ENCODE measurements at regions not wholly inside any gene's neighbourhood (a gene's known extent, or its start where the extent isn't known, plus 50 kb on each side); places are given as distances from the start of the nearest gene placed in this dataset.
"Not testable (repeated sequence)": the region's sequence is repeated elsewhere in the genome, so short reads cannot be mapped to it uniquely, and the experiment has no call there.

DNA sequence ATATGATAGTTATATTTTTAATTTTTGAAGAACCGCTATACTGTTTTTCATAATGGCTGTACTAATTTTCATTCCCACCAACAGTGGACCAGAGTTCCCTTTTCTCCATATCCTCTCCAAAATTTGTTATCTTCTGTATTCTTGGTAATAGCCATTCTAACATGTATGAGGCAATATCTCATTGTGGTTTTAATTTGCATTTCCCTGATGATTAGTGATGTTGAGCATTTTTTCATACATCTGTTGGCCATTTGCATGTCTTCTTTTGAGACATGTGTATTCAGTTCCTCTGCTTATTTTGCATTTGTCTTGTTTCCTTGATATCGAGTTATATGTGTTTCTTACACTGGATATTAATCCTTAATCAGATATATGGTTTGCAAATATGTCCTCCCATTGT lies 770.8 kb upstream of the MBL2 start:
- H3K4me3 ChIP-seq (ENCODE audit: low read length in 2 of 2): no peak overlapping the region
- Mint-ChIP-seq H3K9me3 (peaks cover 3 to 31% (median 16%) of the 10 kb centered on the region in 8 donors), H3K27ac (no peak overlapping the region), H3K36me3 (no peaks in the 10 kb centered on the region), H3K4me3 (no peak overlapping the region), H3K4me1 (no peaks in the 10 kb centered on the region), H3K27me3 (no peaks in the 10 kb centered on the region)
- no peak overlapping the region for H3K27ac ChIP-seq (ENCODE audit: low read depth, low read length)
- CTCF ChIA-PET (ENCODE audit: partially characterized antibody): no interaction called here
- POLR2A ChIA-PET (ENCODE audit: partially characterized antibody): no interaction called here
- DNase-seq: no peak
- intact Hi-C loops (cut with micrococcal nuclease): no loop called here
- H3K36me3 ChIP-seq (ENCODE audit: insufficient read depth, low read length): no peaks in the 10 kb centered on the region
- no peaks in the 10 kb centered on the region for H3K27me3 ChIP-seq (ENCODE audit: insufficient read depth, low read length)
- H3K9me3 ChIP-seq (ENCODE audit: control insufficient read depth in 1 of 2, low read length in 2 of 2): no peaks in the 10 kb centered on the region
- no peaks in the 10 kb centered on the region for H3K4me1 ChIP-seq (ENCODE audit: insufficient read depth, low read length)

DNA sequence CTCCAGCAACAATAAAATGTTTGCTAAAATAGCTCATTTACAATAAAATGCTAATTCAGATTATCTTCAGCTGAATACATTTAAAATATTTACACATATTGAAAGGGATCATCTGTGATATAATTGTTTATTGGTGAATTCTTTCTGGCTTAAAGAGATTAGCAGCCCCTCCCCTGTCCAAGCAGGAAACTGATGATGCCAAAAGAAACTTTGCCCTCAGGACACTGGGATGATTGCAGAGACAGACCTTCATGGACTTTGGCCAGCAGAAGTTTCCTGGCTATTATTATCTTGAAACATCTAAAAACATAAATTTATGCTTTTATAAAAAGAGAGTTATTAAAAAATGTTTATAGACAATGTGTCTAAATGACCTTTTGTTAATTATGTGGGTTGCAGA lies 764.9 kb upstream of the MBL2 start:
- CTCF ChIA-PET (ENCODE audit: partially characterized antibody): no interaction called here
- Mint-ChIP-seq H3K4me3 (no peak overlapping the region), H3K4me1 (no peaks in the 10 kb centered on the region), H3K27ac (no peak overlapping the region), H3K9me3 (peaks cover 5 to 34% (median 9%) of the 10 kb centered on the region in 8 donors), H3K27me3 (no peaks in the 10 kb centered on the region), H3K36me3 (no peaks in the 10 kb centered on the region)
- no peak overlapping the region for H3K4me3 ChIP-seq (ENCODE audit: low read length in 2 of 2)
- no peaks in the 10 kb centered on the region for H3K9me3 ChIP-seq (ENCODE audit: control insufficient read depth in 1 of 2, low read length in 2 of 2)
- POLR2A ChIA-PET (ENCODE audit: partially characterized antibody): no interaction called here
- H3K36me3 ChIP-seq (ENCODE audit: insufficient read depth, low read length): no peaks in the 10 kb centered on the region
- H3K27ac ChIP-seq (ENCODE audit: low read depth, low read length): no peak overlapping the region
- intact Hi-C loops (cut with micrococcal nuclease): no loop called here
- DNase-seq: no peak
- H3K27me3 ChIP-seq (ENCODE audit: insufficient read depth, low read length): no peaks in the 10 kb centered on the region
- no peaks in the 10 kb centered on the region for H3K4me1 ChIP-seq (ENCODE audit: insufficient read depth, low read length)

GRCh38 chr10:53536322-53536721 lies 763.7 kb upstream of the MBL2 start:
- no peaks in the 10 kb centered on the region for H3K9me3 ChIP-seq (ENCODE audit: control insufficient read depth in 1 of 2, low read length in 2 of 2)
- no peak for DNase-seq
- Mint-ChIP-seq H3K9me3 (peaks cover 0 to 28% (median 9%) of the 10 kb centered on the region in 8 donors), H3K4me3 (no peak overlapping the region), H3K27ac (no peak overlapping the region), H3K27me3 (no peaks in the 10 kb centered on the region), H3K4me1 (no peaks in the 10 kb centered on the region), H3K36me3 (no peaks in the 10 kb centered on the region)
- H3K4me1 ChIP-seq (ENCODE audit: insufficient read depth, low read length): no peaks in the 10 kb centered on the region
- POLR2A ChIA-PET (ENCODE audit: partially characterized antibody): no interaction called here
- H3K27ac ChIP-seq (ENCODE audit: low read depth, low read length): no peak overlapping the region
- CTCF ChIA-PET (ENCODE audit: partially characterized antibody): no interaction called here
- H3K36me3 ChIP-seq (ENCODE audit: insufficient read depth, low read length): no peaks in the 10 kb centered on the region
- H3K27me3 ChIP-seq (ENCODE audit: insufficient read depth, low read length): no peaks in the 10 kb centered on the region
- no peak overlapping the region for H3K4me3 ChIP-seq (ENCODE audit: low read length in 2 of 2)
- intact Hi-C loops (cut with micrococcal nuclease): no loop called here

GRCh38 chr10:53534428-53534827 lies 761.8 kb upstream of the MBL2 start:
- H3K27me3 ChIP-seq (ENCODE audit: insufficient read depth, low read length): no peaks in the 10 kb centered on the region
- H3K27me3 Mint-ChIP-seq: no peaks in the 10 kb centered on the region
- no peak overlapping the region for H3K4me3 ChIP-seq (ENCODE audit: low read length in 2 of 2)
- POLR2A ChIA-PET (ENCODE audit: partially characterized antibody): no interaction called here
- H3K36me3 Mint-ChIP-seq: no peaks in the 10 kb centered on the region
- no peaks in the 10 kb centered on the region for H3K4me1 Mint-ChIP-seq
- intact Hi-C loops (cut with micrococcal nuclease): no loop called here
- no peaks in the 10 kb centered on the region for H3K36me3 ChIP-seq (ENCODE audit: insufficient read depth, low read length)
- H3K4me3 Mint-ChIP-seq: no peak overlapping the region
- H3K9me3 ChIP-seq (ENCODE audit: control insufficient read depth in 1 of 2, low read length in 2 of 2): no peaks in the 10 kb centered on the region
- H3K27ac Mint-ChIP-seq: no peak overlapping the region
- no peak overlapping the region for H3K27ac ChIP-seq (ENCODE audit: low read depth, low read length)
- no peaks in the 10 kb centered on the region for H3K4me1 ChIP-seq (ENCODE audit: insufficient read depth, low read length)
- DNase-seq: no peak
- CTCF ChIA-PET (ENCODE audit: partially characterized antibody): no interaction called here
- H3K9me3 Mint-ChIP-seq: peaks cover 0 to 24% (median 8%) of the 10 kb centered on the region in 8 donors

DNA sequence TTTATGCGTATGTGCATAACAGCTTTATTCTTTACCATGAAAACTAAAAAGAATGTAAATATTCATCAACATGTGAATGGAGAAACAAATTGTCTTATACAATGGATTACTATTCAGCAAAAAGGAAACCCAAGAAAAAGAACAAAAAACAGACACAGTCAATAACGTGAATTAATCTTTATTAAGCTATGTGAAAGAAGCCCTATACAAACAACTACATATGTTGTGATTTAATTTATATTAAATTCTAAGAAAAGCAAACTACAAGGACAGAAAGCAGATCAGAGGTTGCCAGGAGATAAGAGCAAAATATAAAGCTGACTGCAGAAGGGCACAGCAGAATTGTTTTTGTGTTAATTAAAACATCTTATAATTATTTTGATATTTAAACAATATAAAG lies 756.4 kb upstream of the MBL2 start:
- H3K4me1 Mint-ChIP-seq: no peaks in the 10 kb centered on the region
- H3K27ac Mint-ChIP-seq: no peak overlapping the region
- no peak overlapping the region for H3K4me3 ChIP-seq (ENCODE audit: low read length in 2 of 2)
- DNase-seq: no peak
- H3K36me3 ChIP-seq (ENCODE audit: insufficient read depth, low read length): no peaks in the 10 kb centered on the region
- CTCF ChIA-PET (ENCODE audit: partially characterized antibody): no interaction called here
- peaks cover 0 to 10% (median 4%) of the 10 kb centered on the region in 8 donors for H3K9me3 Mint-ChIP-seq
- intact Hi-C loops (cut with micrococcal nuclease): no loop called here
- POLR2A ChIA-PET (ENCODE audit: partially characterized antibody): no interaction called here
- H3K36me3 Mint-ChIP-seq: no peaks in the 10 kb centered on the region
- no peaks in the 10 kb centered on the region for H3K9me3 ChIP-seq (ENCODE audit: control insufficient read depth in 1 of 2, low read length in 2 of 2)
- no peaks in the 10 kb centered on the region for H3K4me1 ChIP-seq (ENCODE audit: insufficient read depth, low read length)
- H3K27me3 ChIP-seq (ENCODE audit: insufficient read depth, low read length): no peaks in the 10 kb centered on the region
- H3K4me3 Mint-ChIP-seq: no peak overlapping the region
- H3K27ac ChIP-seq (ENCODE audit: low read depth, low read length): no peak overlapping the region
- H3K27me3 Mint-ChIP-seq: no peaks in the 10 kb centered on the region

DNA sequence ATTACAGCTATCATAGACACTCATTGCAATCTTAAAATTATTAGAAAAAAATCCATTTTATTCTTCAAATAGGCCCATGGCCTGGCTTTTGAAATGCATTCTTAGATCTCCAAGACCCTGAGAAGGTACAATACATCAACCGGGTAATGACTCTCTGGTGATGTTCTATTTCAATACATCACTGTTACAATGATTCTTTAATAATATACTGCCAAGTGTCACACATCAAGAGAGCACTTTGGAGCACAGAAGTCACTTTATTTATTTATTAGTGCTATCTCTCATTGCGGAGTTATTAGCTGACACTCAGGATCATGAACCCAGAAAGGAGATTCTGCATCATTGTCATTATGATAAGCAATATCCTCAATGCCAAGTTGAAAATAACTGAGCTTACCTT lies 748.5 kb upstream of the MBL2 start:
- intact Hi-C loops (cut with micrococcal nuclease): no loop called here
- H3K27me3 Mint-ChIP-seq: no peaks in the 10 kb centered on the region
- H3K27ac ChIP-seq (ENCODE audit: low read depth, low read length): no peak overlapping the region
- no peaks in the 10 kb centered on the region for H3K9me3 ChIP-seq (ENCODE audit: control insufficient read depth in 1 of 2, low read length in 2 of 2)
- H3K27ac Mint-ChIP-seq: no peak overlapping the region
- H3K27me3 ChIP-seq (ENCODE audit: insufficient read depth, low read length): no peaks in the 10 kb centered on the region
- H3K36me3 Mint-ChIP-seq: no peaks in the 10 kb centered on the region
- ChIA-PET POLR2A (ENCODE audit: partially characterized antibody) (no interaction called here), CTCF (ENCODE audit: partially characterized antibody) (no interaction called here)
- H3K4me1 Mint-ChIP-seq: no peaks in the 10 kb centered on the region
- no peak overlapping the region for H3K4me3 Mint-ChIP-seq
- DNase-seq: no peak
- no peaks in the 10 kb centered on the region for H3K4me1 ChIP-seq (ENCODE audit: insufficient read depth, low read length)
- H3K36me3 ChIP-seq (ENCODE audit: insufficient read depth, low read length): no peaks in the 10 kb centered on the region
- no peak overlapping the region for H3K4me3 ChIP-seq (ENCODE audit: low read length in 2 of 2)
- peaks cover 2 to 20% (median 11%) of the 10 kb centered on the region in 8 donors for H3K9me3 Mint-ChIP-seq

DNA sequence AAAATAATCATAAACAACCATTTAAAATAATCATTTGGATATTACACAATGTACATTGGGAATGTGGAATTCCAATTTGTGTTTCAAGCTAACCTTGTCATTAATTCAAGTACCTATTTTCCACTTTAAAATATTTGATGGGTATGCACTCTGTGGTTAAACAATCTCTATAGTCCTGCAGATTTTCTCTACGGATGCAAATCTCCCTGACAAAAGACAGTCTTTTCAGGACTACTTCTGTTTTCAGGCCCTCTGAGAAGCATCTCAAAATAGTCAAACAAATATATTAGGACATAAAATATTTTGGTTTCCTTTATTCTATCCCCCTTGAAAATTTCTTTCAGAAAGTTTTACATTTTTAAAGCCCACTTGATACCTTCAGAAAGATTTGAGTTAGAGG lies 735.6 kb upstream of the MBL2 start:
- H3K27me3 ChIP-seq (ENCODE audit: insufficient read depth, low read length): no peaks in the 10 kb centered on the region
- Mint-ChIP-seq H3K36me3 (no peaks in the 10 kb centered on the region), H3K4me3 (no peak overlapping the region), H3K4me1 (no peaks in the 10 kb centered on the region), H3K27me3 (no peaks in the 10 kb centered on the region), H3K9me3 (peaks cover 0 to 25% (median 12%) of the 10 kb centered on the region in 8 donors), H3K27ac (no peak overlapping the region)
- H3K4me1 ChIP-seq (ENCODE audit: insufficient read depth, low read length): no peaks in the 10 kb centered on the region
- H3K9me3 ChIP-seq (ENCODE audit: control insufficient read depth in 1 of 2, low read length in 2 of 2): peaks cover 0 to 3% of the 10 kb centered on the region in 2 donors
- no peak overlapping the region for H3K27ac ChIP-seq (ENCODE audit: low read depth, low read length)
- ChIA-PET CTCF (ENCODE audit: partially characterized antibody) (no interaction called here), POLR2A (ENCODE audit: partially characterized antibody) (no interaction called here)
- H3K36me3 ChIP-seq (ENCODE audit: insufficient read depth, low read length): no peaks in the 10 kb centered on the region
- no peak for DNase-seq
- no peak overlapping the region for H3K4me3 ChIP-seq (ENCODE audit: low read length in 2 of 2)
- intact Hi-C loops (cut with micrococcal nuclease): no loop called here

GRCh38 chr10:53504492-53504891 lies 731.9 kb upstream of the MBL2 start:
- H3K36me3 ChIP-seq (ENCODE audit: insufficient read depth, low read length); H3K9me3 ChIP-seq (ENCODE audit: control insufficient read depth in 1 of 2, low read length in 2 of 2); H3K27me3 ChIP-seq (ENCODE audit: insufficient read depth, low read length); POLR2A ChIA-PET (ENCODE audit: partially characterized antibody); H3K4me3 Mint-ChIP-seq; intact Hi-C loops (cut with micrococcal nuclease); H3K27ac Mint-ChIP-seq; CTCF ChIA-PET (ENCODE audit: partially characterized antibody); H3K27ac ChIP-seq (ENCODE audit: low read depth, low read length); H3K36me3 Mint-ChIP-seq; H3K4me1 Mint-ChIP-seq; H3K4me3 ChIP-seq (ENCODE audit: low read length in 2 of 2); H3K27me3 Mint-ChIP-seq; H3K4me1 ChIP-seq (ENCODE audit: insufficient read depth, low read length); DNase-seq: not testable (repeated sequence)
- peaks cover 0 to 28% (median 17%) of the 10 kb centered on the region in 8 donors for H3K9me3 Mint-ChIP-seq

Measured in CD4-positive, alpha-beta memory T cell (primary cell).